ENCODE measurements at regions not wholly inside any gene's neighbourhood (a gene's known extent, or its start where the extent isn't known, plus 50 kb on each side); places are given as distances from the start of the nearest gene placed in this dataset.
A peak's percentile ranks its signal among the peaks of the same experiment; 100 is the strongest.

DNA sequence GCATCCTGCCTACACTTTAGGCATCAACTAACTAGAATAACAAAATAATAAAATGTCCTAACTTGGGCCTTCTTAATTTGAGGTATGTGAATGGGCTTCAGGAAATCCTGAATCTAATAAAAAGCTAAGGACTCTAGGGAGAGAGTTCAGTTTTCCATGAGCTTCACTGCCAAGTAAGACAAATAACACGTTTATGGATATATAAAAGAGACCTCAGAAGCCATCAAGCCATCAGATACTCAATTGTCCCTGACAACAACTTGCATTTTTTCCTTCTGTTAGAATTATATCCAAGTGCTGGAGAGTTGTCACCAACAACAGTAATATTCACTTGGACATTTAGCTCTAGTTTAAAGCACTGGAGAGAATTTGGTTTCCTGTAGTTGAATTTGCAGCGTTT lies 102.4 kb upstream of the IGSF10 start:
- FAIRE-seq (no peak), DNase-seq (ENCODE audit: extremely low read depth in 1 of 4, low spot score in 3 of 4) (no peak), ATAC-seq (no peak)
- CTCF ChIA-PET (ENCODE audit: low intra/inter-chr PET ratio), result no interaction called here
- 3% methylated on average over 2 of the region's 2 CpGs for WGBS (ENCODE audit: insufficient coverage, low coverage, missing lambda C conversion rate)
- POLR2A ChIA-PET, result no interaction called here
- Histone ChIP-seq H3K9me1 (ENCODE audit: control insufficient read depth, insufficient read depth, low read length) (no peaks in the 10 kb centered on the region), H3K27me3 (ENCODE audit: control insufficient read depth in 2 of 2, insufficient read depth in 2 of 2, low read length in 2 of 2) (no peaks in the 10 kb centered on the region), H3K9me3 (replicated peaks; ENCODE audit: control insufficient read depth, insufficient read depth, low read depth, low read length) (no peaks in the 10 kb centered on the region), H3K4me1 (replicated peaks in 1 of 2; ENCODE audit: control insufficient read depth in 2 of 2, insufficient read depth in 2 of 2, low read length in 2 of 2) (no peaks in the 10 kb centered on the region; a peak in 1 of 5 replicates), H3K27ac (ENCODE audit: extremely low read depth, low read depth, low read length) (no peak overlapping the region), H3K4me3 (no peak overlapping the region), H3K79me2 (ENCODE audit: control insufficient read depth, insufficient read depth, low read length) (no peaks in the 10 kb centered on the region), H4K20me1 (replicated peaks; ENCODE audit: control insufficient read depth, insufficient read depth, low read length) (no peaks in the 10 kb centered on the region), H3K9ac (ENCODE audit: insufficient read depth in 1 of 2, low read depth in 2 of 2, low read length in 2 of 2) (no peak overlapping the region), H3K4me2 (ENCODE audit: insufficient read depth, low read length) (no peak overlapping the region), H3K36me3 (ENCODE audit: control insufficient read depth, insufficient read depth, low read length) (no peaks in the 10 kb centered on the region), H2AFZ (ENCODE audit: low read depth, low read length) (0 out of 2 replicates have a peak overlapping the region, but pooled peaks have one; percentile 54)
- in situ Hi-C loops (cut with MboI) (no loop called here), intact Hi-C loops (cut with micrococcal nuclease) (no loop called here)
- BruUV-seq (replicated peaks), result no TSS peak
- TF ChIP-seq TRIM28 (IDR thresholded peaks at IDR 0.05) (no peak), MED1 (CRISPR knock-in tag; IDR thresholded peaks at IDR 0.05; ENCODE audit: borderline replicate concordance) (no peak), KAT7 (CRISPR knock-in tag; IDR thresholded peaks at IDR 0.05; ENCODE audit: borderline replicate concordance) (no peak), CBX8 (IDR thresholded peaks at IDR 0.05; ENCODE audit: borderline replicate concordance, extremely low read depth, low read depth, low read length, poor library complexity, severe bottlenecking) (no peak)
- TF ChIP-seq, protein P1, sequence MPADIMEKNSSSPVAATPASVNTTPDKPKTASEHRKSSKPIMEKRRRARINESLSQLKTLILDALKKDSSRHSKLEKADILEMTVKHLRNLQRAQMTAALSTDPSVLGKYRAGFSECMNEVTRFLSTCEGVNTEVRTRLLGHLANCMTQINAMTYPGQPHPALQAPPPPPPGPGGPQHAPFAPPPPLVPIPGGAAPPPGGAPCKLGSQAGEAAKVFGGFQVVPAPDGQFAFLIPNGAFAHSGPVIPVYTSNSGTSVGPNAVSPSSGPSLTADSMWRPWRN (IDR thresholded peaks at IDR 0.05; ENCODE audit: low read depth), result no peak
- TF ChIP-seq, protein P2, sequence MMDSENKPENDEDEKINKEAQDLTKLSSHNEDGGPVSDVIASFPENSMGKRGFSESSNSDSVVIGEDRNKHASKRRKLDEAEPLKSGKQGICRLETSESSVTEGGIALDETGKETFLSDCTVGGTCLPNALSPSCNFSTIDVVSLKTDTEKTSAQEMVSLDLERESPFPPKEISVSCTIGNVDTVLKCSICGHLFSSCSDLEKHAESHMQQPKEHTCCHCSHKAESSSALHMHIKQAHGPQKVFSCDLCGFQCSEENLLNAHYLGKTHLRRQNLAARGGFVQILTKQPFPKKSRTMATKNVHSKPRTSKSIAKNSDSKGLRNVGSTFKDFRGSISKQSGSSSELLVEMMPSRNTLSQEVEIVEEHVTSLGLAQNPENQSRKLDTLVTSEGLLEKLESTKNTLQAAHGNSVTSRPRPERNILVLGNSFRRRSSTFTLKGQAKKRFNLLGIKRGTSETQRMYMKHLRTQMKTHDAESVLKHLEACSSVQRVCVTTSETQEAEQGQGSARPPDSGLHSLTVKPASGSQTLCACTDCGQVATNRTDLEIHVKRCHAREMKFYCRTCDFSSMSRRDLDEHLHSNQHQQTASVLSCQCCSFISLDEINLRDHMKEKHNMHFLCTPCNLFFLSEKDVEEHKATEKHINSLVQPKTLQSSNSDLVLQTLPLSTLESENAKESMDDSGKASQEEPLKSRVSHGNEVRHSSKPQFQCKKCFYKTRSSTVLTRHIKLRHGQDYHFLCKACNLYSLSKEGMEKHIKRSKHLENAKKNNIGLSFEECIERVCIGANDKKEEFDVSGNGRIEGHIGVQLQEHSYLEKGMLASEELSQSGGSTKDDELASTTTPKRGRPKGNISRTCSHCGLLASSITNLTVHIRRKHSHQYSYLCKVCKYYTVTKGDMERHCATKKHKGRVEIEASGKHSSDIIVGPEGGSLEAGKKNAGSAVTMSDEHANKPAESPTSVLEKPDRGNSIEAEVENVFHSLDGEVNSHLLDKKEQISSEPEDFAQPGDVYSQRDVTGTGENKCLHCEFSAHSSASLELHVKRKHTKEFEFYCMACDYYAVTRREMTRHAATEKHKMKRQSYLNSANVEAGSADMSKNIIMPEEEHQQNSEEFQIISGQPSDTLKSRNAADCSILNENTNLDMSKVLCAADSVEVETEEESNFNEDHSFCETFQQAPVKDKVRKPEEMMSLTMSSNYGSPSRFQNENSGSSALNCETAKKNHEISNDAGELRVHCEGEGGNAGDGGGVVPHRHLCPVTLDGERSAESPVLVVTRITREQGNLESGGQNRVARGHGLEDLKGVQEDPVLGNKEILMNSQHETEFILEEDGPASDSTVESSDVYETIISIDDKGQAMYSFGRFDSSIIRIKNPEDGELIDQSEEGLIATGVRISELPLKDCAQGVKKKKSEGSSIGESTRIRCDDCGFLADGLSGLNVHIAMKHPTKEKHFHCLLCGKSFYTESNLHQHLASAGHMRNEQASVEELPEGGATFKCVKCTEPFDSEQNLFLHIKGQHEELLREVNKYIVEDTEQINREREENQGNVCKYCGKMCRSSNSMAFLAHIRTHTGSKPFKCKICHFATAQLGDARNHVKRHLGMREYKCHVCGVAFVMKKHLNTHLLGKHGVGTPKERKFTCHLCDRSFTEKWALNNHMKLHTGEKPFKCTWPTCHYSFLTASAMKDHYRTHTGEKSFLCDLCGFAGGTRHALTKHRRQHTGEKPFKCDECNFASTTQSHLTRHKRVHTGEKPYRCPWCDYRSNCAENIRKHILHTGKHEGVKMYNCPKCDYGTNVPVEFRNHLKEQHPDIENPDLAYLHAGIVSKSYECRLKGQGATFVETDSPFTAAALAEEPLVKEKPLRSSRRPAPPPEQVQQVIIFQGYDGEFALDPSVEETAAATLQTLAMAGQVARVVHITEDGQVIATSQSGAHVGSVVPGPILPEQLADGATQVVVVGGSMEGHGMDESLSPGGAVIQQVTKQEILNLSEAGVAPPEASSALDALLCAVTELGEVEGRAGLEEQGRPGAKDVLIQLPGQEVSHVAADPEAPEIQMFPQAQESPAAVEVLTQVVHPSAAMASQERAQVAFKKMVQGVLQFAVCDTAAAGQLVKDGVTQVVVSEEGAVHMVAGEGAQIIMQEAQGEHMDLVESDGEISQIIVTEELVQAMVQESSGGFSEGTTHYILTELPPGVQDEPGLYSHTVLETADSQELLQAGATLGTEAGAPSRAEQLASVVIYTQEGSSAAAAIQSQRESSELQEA (IDR thresholded peaks at IDR 0.05; ENCODE audit: low read depth), result no peak
